Fibroblast of peridontal ligament (primary cell): ENCODE measurements at regions not wholly inside any gene's neighbourhood (a gene's known extent, or its start where the extent isn't known, plus 50 kb on each side); places are given as distances from the start of the nearest gene placed in this dataset.

ENCODE experiments used
- DNase-seq: peaks from one replicate; pipeline ENCODE4 v3.0.0-alpha.2; 2010; ENCODE audit errors: extremely low read depth

GRCh38 chr2:188645986-188646385 is 328.2 kb upstream of the COL3A1 start:
- peak; percentile 74 for DNase-seq

DNA sequence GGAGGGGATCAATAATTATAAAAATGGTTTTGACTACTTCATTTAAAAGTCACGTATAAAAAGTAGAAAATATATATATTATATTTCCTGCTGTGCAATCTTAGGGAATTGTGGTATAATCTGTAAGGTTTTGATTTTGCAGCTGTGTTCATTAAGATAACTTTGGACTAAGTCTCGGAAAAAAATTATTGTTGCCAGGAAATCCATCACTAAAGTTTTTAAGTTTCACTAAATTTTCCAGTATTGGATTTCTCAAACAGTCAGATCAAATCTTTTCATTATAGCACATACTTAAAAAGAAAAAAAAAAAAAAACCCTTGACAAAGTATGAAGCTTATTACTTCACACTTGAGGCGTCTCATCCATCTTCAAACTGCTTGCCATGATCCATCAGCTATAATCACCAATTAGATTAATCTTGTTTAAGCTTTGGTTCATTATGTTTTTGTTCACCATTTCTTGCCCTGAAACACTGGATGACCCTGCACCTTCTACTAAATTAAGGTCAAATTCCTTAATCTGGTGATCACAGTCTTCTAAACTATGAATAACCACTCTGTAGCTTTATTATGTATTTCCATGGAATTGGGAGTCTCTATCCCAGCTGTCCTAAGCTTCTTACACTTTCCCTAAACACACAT is 326.6 kb upstream of the COL3A1 start:
- DNase-seq: no peak

DNA sequence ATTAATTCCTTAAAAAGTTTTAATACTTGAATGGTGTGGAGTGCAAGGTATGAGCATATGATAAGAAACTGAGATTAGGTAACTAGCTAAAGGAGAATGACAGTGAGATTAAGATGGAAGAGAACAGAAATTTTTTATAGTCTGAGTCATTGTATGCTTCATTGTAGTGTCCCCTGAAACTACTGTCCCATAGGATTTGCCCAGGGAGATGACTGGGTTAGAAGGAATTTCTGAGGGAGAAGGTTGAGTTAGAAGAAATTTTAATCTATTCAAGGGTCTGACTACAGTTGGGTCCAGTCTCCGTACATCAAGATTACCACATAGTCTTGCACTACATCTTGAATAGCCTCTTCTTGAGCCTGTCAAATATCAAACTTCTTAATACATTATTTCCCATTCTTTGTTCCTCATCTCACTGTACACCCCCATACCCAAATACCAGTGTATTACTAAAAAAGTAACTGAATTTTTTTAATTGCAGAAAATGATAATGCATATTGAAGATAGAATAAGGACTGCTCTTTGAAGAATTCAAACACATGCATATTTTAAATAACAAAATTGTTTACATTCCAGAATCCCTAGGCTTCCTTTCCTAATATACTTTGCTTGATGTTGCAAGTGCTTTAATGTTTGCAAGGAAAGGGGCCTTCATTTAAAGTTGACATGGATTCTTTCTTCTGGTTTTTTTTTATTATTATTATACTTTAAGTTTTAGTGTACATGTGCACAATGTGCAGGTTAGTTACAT is 314.3 kb upstream of the COL3A1 start:
- peak; percentile 62 for DNase-seq

DNA sequence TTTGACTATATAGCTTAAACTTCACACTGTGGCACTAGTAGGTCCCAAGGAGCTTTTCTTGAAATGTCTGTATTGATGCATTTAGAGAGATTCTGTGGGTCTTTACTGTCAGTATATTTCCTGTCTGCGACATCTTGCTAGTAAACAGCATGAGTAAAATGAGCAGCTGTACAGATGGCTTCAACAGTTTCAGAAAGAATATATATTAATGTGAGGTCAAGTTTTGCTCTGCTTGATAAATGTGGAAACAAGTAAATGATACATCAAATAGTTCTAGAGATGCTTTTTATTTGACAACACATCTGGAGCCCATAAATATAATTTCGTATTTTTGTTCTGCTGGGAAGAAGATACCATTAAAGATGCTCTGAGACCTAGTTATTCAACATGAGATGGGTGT is 310.9 kb upstream of the COL3A1 start:
- DNase-seq: no peak

DNA sequence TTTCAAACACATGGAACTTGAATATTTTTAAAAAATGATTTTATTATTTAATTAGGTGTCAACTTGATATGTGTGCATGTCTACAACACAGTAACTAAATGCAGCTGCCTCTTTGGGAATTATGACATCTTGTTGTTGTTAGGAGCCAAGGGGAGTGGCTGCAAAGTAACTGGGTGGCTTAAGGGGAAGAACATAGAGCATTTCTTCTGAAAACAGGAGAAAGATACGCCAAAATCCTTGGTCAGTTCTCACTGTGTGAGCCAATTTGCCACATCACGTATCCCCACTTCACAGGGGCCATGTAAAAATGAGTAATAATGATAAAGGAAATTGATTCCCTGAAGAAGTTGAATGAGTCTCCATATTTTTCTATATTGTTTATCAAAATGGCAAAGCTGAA is 309.8 kb upstream of the COL3A1 start:
- no peak for DNase-seq

GRCh38 chr2:188664951-188665595 is 309.1 kb upstream of the COL3A1 start:
- DNase-seq: peak; percentile 64

- no peak for DNase-seq
Observed at GRCh38 chr2:188665727-188666304, 308.4 kb upstream of the COL3A1 start.

- DNase-seq: no peak
Observed at GRCh38 chr2:188666503-188666902, 307.7 kb upstream of the COL3A1 start.

DNA sequence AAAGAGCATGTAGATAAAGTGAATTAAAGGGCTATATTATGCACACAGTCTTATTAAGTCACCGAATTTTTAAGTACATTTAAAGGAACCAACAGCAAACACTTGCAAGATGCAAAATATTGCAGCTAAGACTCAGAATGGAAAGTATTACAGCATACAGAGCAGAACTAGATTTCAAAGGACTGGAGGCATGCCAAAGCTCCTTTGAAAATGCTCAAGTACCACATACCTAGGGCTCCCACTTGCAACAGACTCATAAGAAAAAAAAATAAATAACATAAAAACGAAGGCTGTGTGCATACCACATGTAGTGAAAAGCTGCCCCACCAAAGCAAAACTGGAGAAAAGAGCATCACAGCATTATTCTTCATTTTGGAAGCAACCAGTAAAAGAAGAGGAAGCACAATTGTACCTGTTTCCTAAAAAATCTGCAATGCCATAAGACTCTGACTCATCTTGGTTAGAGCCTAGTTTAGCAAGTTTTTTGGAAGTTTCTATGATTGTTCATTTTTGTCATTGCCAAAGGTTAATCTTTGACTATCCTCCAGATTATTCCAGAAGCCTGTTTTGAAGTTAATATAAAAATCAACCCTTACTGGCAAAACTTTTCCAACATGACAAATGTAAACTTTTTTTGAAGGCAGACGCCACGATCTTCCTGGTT is 306.0 kb upstream of the COL3A1 start:
- peak; percentile 92 for DNase-seq

DNA sequence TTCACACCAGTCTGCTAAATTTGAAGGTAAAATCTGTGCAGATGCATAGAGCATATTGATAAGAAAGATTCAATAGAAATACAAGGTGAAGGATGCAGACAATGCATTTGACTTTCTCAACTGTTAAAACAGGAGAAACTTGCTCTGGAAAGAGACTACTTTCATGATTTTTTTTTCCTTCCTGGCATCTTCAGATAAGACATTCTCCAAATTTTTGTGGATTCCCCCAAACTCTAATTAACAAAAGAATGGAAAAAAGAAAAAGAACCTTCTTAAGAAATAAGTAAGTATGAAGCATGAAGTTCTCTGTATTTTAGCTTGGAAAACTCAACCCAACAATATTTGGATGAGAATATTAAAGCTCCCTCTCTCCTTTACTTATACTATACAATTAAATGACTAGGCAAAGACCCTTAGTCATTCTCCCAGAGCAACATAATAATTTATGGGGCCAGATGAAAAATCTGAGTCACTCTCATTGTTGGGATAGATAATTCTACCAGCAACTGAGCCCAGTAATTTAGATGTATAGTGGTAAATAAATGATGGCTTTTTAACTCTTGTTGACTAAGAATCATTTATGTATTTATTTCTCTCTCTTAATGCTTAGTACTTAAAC is 298.7 kb upstream of the COL3A1 start:
- peak; percentile 66 for DNase-seq

GRCh38 chr2:188676010-188676400 is 298.2 kb upstream of the COL3A1 start:
- DNase-seq: peak; percentile 89

GRCh38 chr2:188677142-188677541 is 297.0 kb upstream of the COL3A1 start:
- no peak for DNase-seq

- DNase-seq: peak; percentile 84
Observed at GRCh38 chr2:188678882-188679281, 295.3 kb upstream of the COL3A1 start.

DNA sequence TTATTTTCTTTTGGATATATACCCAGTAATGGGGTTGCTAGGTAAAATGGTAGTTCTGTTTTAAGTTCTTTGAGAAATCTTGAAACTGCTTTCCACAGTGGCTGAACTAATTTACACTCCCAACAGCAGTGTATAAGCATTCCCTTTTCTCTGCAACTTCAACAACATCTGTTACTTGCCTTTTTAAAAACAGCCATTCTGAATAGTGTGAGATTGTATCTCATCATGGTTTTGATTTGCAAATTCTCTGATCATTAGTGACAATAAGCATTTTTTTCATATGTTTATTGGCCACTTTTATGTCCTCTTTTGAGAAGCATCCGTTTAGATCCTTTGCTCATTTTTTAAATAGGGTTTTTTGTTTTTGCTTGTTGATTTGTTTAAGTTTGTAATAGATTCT is 291.3 kb upstream of the COL3A1 start:
- no peak for DNase-seq

DNA sequence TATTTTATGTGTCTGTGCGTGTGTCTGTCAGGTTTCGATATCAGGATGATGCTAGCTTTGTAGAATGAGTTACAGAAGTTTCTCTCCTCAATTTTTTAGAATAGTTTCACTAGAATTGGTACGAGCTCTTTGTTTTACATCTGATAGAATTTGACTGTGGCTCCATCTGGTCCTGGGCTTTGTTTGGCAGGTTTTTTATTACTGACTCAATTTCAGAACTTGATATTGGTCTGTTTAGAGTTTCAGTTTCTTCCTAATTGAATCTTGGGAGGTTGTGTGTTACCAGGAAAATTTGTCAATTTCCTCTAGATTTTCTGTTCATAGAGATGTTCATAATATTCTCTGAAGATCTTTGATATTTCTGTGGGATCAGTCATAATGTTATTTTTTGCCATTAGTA is 289.4 kb upstream of the COL3A1 start:
- peak; percentile 51 for DNase-seq

DNA sequence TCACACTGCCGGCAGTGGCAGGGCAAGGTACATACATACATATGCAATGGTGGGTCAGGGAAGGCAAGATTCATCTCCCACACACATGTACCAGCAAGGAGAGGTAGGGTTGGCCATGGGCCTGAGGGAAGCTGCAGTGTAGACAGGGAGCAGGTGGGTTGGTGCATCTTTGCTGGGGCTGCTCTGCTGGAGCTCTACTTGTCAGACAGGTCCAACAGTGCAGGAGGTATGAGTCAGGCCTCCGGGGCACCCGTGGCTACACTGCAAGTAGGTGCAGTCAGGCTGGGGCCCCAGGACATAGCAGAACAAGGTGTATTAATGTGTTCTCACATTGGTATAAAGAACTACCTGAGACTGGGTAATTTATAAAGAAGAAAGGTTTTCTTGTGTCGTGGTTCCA is 281.1 kb upstream of the COL3A1 start:
- DNase-seq: no peak

DNA sequence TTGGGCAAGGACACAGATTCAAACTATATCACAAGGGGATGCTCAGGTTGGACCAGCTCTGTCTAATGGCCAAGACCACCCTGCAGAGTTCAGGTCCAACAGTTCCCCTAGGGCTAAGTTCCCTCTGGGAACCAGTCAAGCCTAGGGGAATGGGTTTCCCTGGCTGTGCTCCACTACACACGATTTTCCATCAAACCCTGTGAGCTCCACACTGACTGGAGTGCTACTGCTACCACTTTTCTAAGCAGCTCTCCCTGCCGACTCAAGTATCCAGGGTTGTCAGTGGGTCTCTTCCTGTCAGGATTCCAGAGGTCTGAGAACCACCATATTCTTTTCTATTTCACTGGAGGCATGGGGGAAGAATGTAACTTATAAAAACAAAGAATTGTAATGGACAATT is 280.4 kb upstream of the COL3A1 start:
- no peak for DNase-seq

GRCh38 chr2:188695953-188696352 is 278.2 kb upstream of the COL3A1 start:
- peak; percentile 93 for DNase-seq

- peak; percentile 84 for DNase-seq
Observed at GRCh38 chr2:188698151-188698550, 276.0 kb upstream of the COL3A1 start.

GRCh38 chr2:188701836-188702235 is 272.3 kb upstream of the COL3A1 start:
- DNase-seq: peak; percentile 31

DNA sequence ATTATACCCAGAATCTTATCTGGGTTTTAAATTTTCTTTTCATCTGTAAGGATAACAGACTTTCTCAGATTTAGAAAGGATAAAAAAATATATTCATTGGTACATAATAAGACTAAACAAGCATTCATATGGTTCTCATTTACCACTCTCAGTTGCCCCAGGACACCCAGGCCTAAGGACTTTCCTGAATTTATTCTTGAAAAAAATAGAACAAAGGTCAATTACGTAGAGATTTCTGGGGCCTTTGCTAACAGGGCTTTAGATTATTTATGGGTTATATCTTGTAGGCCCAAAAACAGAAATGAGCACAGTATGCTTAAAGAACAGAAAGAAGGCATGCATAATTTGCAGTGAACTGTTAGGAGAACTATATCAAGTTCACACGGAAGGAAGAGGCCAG is 269.0 kb upstream of the COL3A1 start:
- no peak for DNase-seq

DNA sequence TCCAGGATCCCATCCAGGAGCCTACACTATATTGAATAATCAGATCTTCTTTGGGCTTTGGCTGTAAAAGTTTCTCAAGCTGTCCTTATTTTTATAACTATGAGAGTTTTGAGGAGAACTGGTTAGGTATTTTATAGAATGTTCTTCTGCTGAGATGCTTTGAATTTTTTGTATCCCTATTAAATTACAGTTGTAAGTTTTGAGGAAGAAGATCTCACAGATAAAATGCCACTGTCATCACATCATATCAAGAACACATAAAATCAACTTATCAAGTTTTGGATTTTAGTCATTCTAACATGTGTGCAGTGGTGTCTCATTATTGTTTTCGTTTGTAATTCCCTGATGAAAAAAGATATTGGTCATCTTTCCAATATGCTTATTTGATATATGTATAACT is 260.2 kb upstream of the COL3A1 start:
- DNase-seq: no peak
